AG08396 (cell line): ENCODE measurements at regions not wholly inside any gene's neighbourhood (a gene's known extent, or its start where the extent isn't known, plus 50 kb on each side); places are given as distances from the start of the nearest gene placed in this dataset.

Source experiments
- DNase-seq: peaks from one replicate; pipeline ENCODE4 v3.0.0; 2012; ENCODE audit warnings: low spot score, mixed read lengths

DNA sequence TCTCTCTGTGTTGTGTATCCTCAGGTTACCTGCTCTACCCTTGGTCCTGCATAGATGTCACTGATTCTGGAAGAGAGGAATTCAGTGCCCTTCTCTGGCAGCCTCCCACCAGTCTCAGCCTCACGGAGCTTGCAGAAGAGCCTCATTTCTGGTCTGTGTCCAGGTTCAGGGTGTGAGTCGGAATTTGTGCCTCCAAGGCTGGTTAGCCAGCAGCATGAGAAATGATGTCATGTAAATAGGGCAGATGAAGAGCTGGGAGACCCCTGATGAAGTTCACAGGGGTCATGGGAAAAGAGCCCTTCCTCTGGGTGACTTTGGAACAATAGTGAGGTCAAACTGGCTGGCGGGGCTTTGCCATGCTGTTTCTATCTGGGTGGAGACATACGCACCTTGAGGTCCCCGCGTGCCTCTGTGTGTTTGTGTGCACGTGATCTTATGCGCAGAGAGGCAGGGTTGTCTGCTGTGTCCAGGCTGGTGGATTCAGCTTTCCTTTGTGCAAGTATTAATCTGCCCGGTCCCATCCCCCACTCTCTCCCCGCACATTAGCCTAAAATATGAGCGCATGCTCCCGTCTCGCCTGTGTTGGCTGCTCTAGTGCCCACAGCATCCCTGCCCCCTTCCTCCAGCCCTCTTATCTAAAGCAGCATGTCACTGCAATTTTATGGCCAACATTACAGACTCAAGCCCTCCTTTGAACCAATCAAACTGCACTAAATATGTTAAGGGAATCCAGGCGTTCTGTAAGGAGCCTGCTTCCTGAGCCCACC, 256.3 kb upstream of the ZFHX3 start:
- DNase-seq, result no peak

DNA sequence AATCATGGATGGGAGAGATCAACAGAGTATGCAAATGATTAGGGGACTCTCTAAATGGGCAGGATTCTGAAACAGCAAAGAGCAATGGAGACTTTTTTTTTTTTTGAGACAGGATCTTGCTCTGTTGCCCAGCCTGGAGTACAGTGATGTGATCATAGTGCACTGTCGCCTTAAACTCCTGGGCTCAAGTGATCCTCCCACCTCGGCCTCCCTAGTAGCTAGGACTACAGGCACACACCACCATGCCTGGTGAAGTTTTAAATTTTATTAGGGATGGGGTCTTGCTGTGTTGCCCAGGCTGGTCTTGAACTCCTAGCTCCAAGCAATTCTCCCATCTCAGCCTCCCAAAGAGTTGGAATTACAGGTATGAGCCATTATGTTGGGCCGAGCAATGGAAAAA, 255.0 kb upstream of the ZFHX3 start:
- no peak for DNase-seq

- no peak for DNase-seq
Measured at GRCh38 chr16:73301984-73302383, 254.1 kb upstream of the ZFHX3 start.

DNA sequence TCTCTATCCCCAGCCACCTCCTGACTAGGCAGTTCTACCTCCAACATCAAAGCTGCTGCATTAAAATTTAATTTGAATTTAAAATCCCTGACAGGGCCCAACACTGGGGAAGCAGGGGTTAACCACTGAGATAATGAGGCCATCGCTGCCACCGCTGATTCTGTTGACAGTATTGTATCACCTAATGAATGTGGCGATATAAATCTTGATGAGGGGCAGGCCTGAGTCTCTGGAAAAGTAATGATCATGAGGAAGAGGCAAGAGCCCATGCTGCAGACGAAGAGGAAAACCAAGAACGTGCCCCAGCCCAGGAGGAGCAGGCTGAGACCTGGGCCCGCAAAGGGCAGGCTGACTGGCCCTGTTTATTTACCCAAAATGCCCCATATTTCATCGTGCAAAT, 251.4 kb upstream of the ZFHX3 start:
- no peak for DNase-seq

DNA sequence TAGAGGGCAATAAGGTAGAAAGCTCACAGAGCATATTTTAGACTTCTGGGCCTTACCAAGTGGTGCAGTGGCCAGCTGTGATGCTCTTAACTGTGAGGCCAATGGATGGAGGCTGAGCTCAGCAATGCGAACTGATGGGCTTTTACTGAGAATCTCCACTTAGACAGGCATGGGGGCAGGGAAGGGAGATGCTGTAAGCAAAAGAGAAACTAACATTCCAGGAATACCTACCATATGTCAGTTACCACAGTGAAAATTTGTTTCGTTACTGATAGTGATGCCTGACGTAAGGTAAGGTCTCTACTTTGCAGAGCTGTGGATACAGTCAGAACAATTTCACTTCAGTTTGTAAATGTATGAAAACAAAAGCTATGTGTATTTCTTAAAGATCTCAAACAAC, 250.6 kb upstream of the ZFHX3 start:
- peak; percentile 13 for DNase-seq

GRCh38 chr16:73290258-73290657, 242.3 kb upstream of the ZFHX3 start:
- no peak for DNase-seq

DNA sequence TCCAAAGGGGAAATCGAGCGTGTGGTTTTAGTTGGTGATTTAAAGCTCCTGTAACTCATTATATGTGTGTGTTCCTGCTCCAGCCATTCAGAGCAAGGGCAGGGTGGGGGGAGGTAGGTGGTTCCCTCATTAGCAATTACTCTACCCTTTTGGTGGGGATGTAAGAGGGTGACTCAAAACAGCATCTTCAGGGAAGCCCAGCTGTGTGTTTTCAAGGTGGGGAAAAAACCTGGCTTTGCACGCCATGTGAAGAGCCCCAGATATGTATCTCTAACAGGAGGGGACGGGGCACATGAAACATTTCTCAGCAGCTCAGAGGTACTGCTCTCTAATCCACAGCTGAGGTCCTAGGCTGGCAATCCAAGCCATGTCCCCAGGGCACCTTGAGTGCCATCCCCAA, 241.3 kb upstream of the ZFHX3 start:
- no peak for DNase-seq

DNA sequence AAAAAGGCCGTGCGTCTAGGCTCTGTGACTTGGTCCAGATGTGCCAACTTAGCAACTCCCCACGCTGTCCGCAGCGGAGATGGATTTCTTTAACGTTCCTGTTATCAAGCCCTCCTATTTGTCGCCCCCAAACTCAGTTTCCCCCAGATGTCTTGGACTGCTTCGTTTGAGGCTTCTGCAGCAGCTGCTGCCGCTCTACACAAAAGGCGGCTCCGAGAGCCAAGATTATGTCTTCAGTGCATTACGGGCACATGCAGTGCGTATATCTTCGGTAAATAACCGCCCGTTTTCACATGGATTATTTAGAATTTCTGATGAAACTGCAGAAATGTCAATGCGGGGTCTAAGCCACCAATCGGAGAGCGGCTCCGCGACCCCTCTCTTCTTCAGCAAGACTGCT, 240.6 kb upstream of the ZFHX3 start:
- DNase-seq, result no peak

GRCh38 chr16:73287859-73288405, 240.0 kb upstream of the ZFHX3 start:
- no peak for DNase-seq

- no peak for DNase-seq
Measured at GRCh38 chr16:73286346-73287267, 238.7 kb upstream of the ZFHX3 start.

GRCh38 chr16:73285436-73286201, 237.7 kb upstream of the ZFHX3 start:
- no peak for DNase-seq

DNA sequence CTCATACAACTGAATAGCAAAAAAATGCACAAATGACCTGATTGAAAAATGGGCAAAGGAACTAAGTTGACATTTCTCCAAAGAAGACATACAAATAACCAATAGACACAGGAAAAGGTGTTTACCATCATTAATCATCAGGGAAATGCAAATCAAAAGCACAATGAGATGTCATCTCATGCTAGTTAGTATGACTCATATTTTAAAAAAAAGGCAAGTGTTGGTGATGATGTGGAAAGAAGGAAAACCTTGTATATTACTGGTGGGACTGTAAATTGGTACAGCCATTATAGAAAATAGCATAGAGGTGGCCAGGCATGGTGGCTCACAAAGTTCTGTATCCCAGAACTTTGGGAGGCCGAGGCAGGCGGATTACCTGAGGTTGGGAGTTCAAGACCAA, 232.5 kb upstream of the ZFHX3 start:
- no peak for DNase-seq

DNA sequence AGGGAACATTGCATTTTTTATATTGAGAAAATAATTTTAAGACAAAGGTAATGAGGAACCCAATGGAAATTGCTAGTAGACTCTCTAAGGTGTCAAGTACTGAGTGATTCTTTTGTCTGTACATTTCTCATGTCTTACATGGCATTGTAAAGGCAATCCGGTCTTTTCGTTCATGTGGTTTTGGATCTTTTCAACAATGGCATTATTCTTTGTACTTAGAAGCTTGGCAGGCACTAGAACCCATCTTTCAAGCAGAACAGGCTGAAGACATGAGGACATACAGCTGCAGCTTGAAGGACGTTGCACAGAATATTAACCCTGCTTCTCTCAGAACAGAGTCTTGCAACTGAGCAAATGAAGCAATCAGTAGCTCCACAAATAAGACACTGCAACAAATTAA, 231.5 kb upstream of the ZFHX3 start:
- no peak for DNase-seq

DNA sequence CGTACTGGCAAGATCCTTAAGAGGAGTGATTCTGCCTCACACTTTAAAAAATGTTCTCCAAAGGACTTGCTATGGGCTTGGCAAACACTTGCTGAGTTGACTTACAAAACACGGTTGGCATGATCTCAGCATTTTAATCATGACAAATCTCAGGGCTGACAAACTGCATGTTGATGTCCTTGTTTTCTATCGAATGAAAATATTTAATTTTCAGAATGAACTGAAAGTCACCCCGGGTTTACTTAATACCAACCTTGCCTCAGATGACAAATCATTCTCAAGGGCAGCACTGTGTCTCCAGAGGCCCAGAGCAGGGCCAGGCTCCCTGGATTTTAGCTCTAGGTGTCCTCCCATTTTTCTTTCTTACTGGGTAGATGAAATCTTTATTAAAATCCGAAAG, 229.1 kb upstream of the ZFHX3 start:
- no peak for DNase-seq

DNA sequence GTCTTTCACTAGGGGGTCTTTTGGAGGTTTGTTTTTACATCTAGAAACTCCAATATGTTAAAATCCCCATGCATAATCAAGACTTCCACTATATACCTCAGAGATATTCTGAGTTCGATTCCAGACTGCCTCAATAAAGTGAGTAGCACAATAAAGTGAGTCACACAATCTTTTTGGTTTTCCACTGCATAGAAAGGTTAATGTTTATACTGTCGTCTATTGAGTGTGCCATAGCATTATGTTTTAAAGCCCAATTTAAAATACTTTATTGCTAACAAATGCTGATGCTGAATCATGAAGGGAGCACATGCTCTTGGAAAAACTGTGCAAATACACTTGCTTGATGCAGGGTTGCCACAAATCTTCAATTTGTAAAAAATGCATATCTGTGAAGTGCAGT, 227.5 kb upstream of the ZFHX3 start:
- no peak for DNase-seq

- DNase-seq, result no peak
Measured at GRCh38 chr16:73275024-73275423, 227.1 kb upstream of the ZFHX3 start.

- no peak for DNase-seq
Measured at GRCh38 chr16:73274140-73274539, 226.2 kb upstream of the ZFHX3 start.

GRCh38 chr16:73268366-73268993, 220.6 kb upstream of the ZFHX3 start:
- DNase-seq, result peak; percentile 17

- no peak for DNase-seq
Measured at GRCh38 chr16:73265935-73266334, 218.0 kb upstream of the ZFHX3 start.

GRCh38 chr16:73265124-73265837, 217.4 kb upstream of the ZFHX3 start:
- no peak for DNase-seq

GRCh38 chr16:73262931-73263330, 215.0 kb upstream of the ZFHX3 start:
- no peak for DNase-seq
